HUES48 (cell line): ENCODE measurements at regions not wholly inside any gene's neighbourhood (a gene's known extent, or its start where the extent isn't known, plus 50 kb on each side); places are given as distances from the start of the nearest gene placed in this dataset.

Experiments
- H3K27ac ChIP-seq: one replicate; pipeline ENCODE4 v1.7.0; 2013; ENCODE audit warnings: low read depth, low read length, inconsistent platforms
- H3K27me3 ChIP-seq: 2 replicates; pipeline ENCODE4 v1.6.1; 2013; ENCODE audit warnings: mild to moderate bottlenecking, low read length; ENCODE audit not compliant: control insufficient read depth, insufficient read depth
- H3K36me3 ChIP-seq: 2 replicates; pipeline ENCODE4 v1.6.1; 2013; ENCODE audit warnings: low read length; ENCODE audit not compliant: control insufficient read depth, insufficient read depth
- H3K4me1 ChIP-seq: 2 replicates; pipeline ENCODE4 v1.6.1; 2013; ENCODE audit warnings: mild to moderate bottlenecking, low read length; ENCODE audit not compliant: control insufficient read depth, insufficient read depth
- H3K4me3 ChIP-seq: 2 replicates; pipeline ENCODE4 v1.5.1; 2013; ENCODE audit warnings: mild to moderate bottlenecking, low read depth, low read length
- H3K9ac ChIP-seq: 2 replicates; pipeline ENCODE4 v1.6.1; 2013; ENCODE audit warnings: mild to moderate bottlenecking, low read depth, low read length, moderate library complexity
- H3K9me3 ChIP-seq: 2 replicates; pipeline ENCODE4 v1.6.1; 2013; ENCODE audit warnings: low read length; ENCODE audit not compliant: control insufficient read depth, insufficient read depth

DNA sequence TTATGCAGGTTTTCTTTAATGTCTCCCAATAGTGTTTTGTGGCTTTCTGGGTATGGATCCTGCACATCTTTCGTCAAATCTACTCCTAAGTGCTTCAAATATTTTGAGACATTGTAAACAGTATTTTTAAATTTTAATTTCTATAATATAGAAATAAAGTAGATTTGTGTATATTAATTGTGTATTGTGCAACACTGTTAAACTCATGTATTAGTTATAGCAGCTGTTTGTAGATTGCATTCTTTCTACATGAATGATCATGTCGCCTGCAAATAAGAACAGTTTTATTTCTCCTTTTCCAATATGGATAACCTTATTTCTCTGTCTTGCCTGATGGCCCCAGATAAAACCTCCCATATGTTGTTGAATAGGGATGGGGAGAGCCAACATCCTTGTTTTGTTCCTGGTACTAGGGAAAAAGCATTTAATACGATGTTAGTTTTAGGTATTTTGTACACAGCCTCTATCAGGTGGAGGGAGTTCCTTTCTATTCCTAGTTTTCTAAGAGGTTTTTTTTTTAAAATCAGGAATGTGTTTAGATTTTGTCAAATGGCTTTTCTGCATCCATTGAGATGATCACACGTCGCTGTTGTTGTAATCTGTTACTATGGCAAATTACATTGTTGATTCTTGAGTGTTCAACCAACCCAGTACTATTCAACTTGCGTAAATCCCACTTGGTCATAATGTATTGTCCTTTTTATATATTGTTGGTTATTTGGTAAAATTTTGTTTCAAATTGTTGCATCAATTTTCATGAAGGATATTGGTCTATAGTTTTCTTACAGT, 71.1 kb upstream of the DGKG start:
- H3K4me3 ChIP-seq, result no peak overlapping the region
- H3K36me3 ChIP-seq, result no peaks in the 10 kb centered on the region
- H3K4me1 ChIP-seq, result no peaks in the 10 kb centered on the region

GRCh38 chr3:186432189-186432588, 70.2 kb upstream of the DGKG start:
- no peaks in the 10 kb centered on the region for H3K9me3 ChIP-seq
- no peaks in the 10 kb centered on the region for H3K4me1 ChIP-seq
- H3K36me3 ChIP-seq, result no peaks in the 10 kb centered on the region
- H3K9ac ChIP-seq, result no peak overlapping the region
- H3K4me3 ChIP-seq, result no peak overlapping the region
- no peaks in the 10 kb centered on the region for H3K27me3 ChIP-seq
- no peak overlapping the region for H3K27ac ChIP-seq

More for the DNA sequence above, 71.1 kb upstream of the DGKG start:
- Histone ChIP-seq H3K9me3 (no peaks in the 10 kb centered on the region), H3K27ac (no peak overlapping the region), H3K9ac (no peak overlapping the region), H3K27me3 (no peaks in the 10 kb centered on the region)

DNA sequence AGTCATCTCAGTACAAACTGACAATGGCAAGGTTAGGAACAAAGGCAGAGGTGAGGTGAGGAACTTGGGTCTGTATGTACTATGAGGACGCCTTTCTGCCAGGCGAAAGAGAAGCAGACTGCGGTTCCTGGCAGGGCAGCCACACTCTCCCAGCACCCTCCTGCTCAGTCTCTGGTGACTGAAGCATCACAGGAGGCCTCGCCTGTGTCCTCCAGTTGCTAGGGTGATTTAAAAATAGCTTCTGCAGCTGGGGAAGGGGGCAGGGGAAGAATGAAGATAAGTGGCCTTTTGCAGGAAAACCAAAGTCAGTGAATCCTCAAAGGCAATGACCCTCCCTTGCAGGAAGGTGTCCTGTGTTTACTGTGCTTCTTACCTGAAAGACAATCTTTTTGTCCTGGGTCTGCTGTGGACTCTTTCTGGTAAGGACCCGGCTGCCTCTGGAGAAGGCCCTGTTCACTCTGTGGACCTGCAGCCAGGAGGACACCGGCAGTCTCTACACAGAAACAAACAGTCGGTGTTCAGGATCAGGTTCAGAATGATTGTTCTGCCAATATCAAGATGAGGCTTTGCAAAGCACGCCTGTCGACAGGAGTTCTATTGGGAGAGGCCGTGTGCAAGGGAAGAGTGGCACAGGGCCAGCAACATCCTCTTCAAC, 65.7 kb upstream of the DGKG start:
- Histone ChIP-seq H3K4me3 (no peak overlapping the region), H3K9me3 (no peaks in the 10 kb centered on the region), H3K27ac (no peak overlapping the region), H3K27me3 (no peaks in the 10 kb centered on the region), H3K4me1 (no peaks in the 10 kb centered on the region), H3K36me3 (no peaks in the 10 kb centered on the region), H3K9ac (no peak overlapping the region)

GRCh38 chr3:186425788-186426730, 64.0 kb upstream of the DGKG start:
- H3K4me3 ChIP-seq, result no peak overlapping the region
- no peaks in the 10 kb centered on the region for H3K36me3 ChIP-seq
- no peak overlapping the region for H3K9ac ChIP-seq
- H3K27ac ChIP-seq, result peak overlapping the region; percentile 46
- no peaks in the 10 kb centered on the region for H3K9me3 ChIP-seq
- H3K27me3 ChIP-seq, result no peaks in the 10 kb centered on the region
- H3K4me1 ChIP-seq, result no peaks in the 10 kb centered on the region

GRCh38 chr3:186421946-186422345, 59.9 kb upstream of the DGKG start:
- no peak overlapping the region for H3K4me3 ChIP-seq
- H3K27me3 ChIP-seq, result no peaks in the 10 kb centered on the region

GRCh38 chr3:186418671-186419145, 56.7 kb upstream of the DGKG start:
- Histone ChIP-seq H3K27ac (no peak overlapping the region), H3K9me3 (no peaks in the 10 kb centered on the region), H3K4me1 (peaks cover 13% of the 10 kb centered on the region), H3K9ac (no peak overlapping the region), H3K4me3 (no peak overlapping the region), H3K36me3 (no peaks in the 10 kb centered on the region), H3K27me3 (peaks cover 10% of the 10 kb centered on the region; the same call in 1 of the 2 replicates)

More at GRCh38 chr3:186421946-186422345, 59.9 kb upstream of the DGKG start:
- Histone ChIP-seq H3K9ac (no peak overlapping the region), H3K27ac (no peak overlapping the region), H3K9me3 (no peaks in the 10 kb centered on the region), H3K36me3 (no peaks in the 10 kb centered on the region), H3K4me1 (peaks cover 3% of the 10 kb centered on the region; the same call in 1 of the 2 replicates)

GRCh38 chr3:186417791-186418190, 55.8 kb upstream of the DGKG start:
- Histone ChIP-seq H3K9me3 (no peaks in the 10 kb centered on the region), H3K27me3 (peaks cover 10% of the 10 kb centered on the region; the same call in 1 of the 2 replicates), H3K36me3 (no peaks in the 10 kb centered on the region), H3K4me3 (no peak overlapping the region), H3K27ac (no peak overlapping the region), H3K4me1 (peaks cover 18% of the 10 kb centered on the region), H3K9ac (no peak overlapping the region)

DNA sequence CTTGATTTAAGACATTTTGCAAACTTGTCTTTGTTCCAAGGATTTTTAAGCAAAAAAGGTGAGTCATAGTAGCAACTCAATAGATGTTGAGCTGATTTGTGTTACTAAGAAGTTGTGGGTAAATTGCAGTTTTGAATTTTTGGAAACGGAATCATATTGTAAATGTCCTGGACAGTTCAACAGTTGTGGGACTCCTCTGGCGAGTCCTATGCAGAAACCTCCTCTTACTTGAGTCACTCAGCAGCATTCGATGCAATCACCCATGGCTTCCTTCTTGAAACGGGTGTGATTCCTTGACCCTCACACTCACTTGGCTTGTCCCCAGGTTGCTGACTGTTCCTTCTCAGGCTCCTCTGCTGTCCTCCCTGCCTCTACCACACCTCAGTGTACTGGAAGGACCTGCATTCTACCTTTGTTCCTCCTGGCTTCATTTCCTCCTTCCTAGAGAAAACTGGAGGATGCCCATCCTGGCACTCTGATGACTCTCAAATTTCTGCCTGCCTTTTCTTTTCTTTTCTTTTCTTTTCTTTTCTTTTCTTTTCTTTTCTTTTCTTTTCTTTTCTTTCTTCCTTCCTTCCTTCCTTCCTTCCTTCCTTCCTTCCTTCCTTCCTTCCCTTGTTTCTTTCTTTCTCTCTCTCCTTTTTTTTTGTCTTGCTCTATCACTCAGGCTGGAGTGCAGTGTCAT, 52.8 kb upstream of the DGKG start:
- peak overlapping the region; percentile 62 for H3K4me3 ChIP-seq
- H3K9ac ChIP-seq, result no peak overlapping the region
- no peak overlapping the region for H3K27ac ChIP-seq
- H3K9me3 ChIP-seq, result no peaks in the 10 kb centered on the region
- H3K4me1 ChIP-seq, result peaks cover 18% of the 10 kb centered on the region
- no peaks in the 10 kb centered on the region for H3K36me3 ChIP-seq
- peaks cover 10% of the 10 kb centered on the region; the same call in 1 of the 2 replicates for H3K27me3 ChIP-seq

- Histone ChIP-seq H3K4me1 (peaks cover 17% of the 10 kb centered on the region), H3K27ac (peak overlapping the region; percentile 45), H3K27me3 (peaks cover 10% of the 10 kb centered on the region; the same call in 1 of the 2 replicates), H3K9me3 (no peaks in the 10 kb centered on the region), H3K4me3 (peak overlapping the region; percentile 62), H3K36me3 (no peaks in the 10 kb centered on the region), H3K9ac (no peak overlapping the region; the same call in 1 of the 2 replicates)
Measured at GRCh38 chr3:186413615-186414415, 51.8 kb upstream of the DGKG start.
